K562 (cell line): ENCODE measurements at regions not wholly inside any gene's neighbourhood (a gene's known extent, or its start where the extent isn't known, plus 50 kb on each side); places are given as distances from the start of the nearest gene placed in this dataset.

Experiments
- ATAC-seq: fragments of 200-7000 bp; cut with Tn5 transposase; 3 replicates; pipeline ENCODE4 v1.9.1; 2020; ENCODE audit warnings: moderate library complexity
- BruUV-seq: library from RNA; stranded (reverse); fragments of 400-500 nt; replicated peaks from 2 replicates; lab custom pipeline; 2021; lab: Mats Ljungman, UMichigan
- CTCF ChIA-PET: fragments of 300-600 bp; formaldehyde crosslinking; extraction: SDS; loops from one replicate; lab custom pipeline; 2021; ENCODE audit warnings: low intra/inter-chr PET ratio; lab: Yijun Ruan, JAX
- POLR2A ChIA-PET: fragments of 300-600, 350-650 bp; sonication (Branson Sonifier 250); formaldehyde crosslinking; extraction: SDS; loops from one replicate; lab custom pipeline; 2021; ENCODE audit warnings: antibody characterized with exemption, inconsistent platforms; lab: Yijun Ruan, JAX
- DNase-seq, 4 experiments: peaks; one replicate each; pipeline versions ENCODE4 v3.0.0 to v3.0.0-alpha.2; 2011 to 2018; ENCODE audit warnings: low spot score in 3 of 4, mixed read lengths in 3 of 4; ENCODE audit errors: extremely low read depth in 1 of 4
- FAIRE-seq: peaks from 2 replicates; lab custom pipeline; 2011; peaks lifted over from hg19 to GRCh38; lab: Jason Lieb, UNC
- H2AFZ ChIP-seq: 2 replicates; pipeline ENCODE4 v1.6.0; 2011; ENCODE audit warnings: low read depth, low read length, control low read depth, inconsistent platforms
- H3K27ac ChIP-seq: fragments of 200-600 bp; 3 replicates; pipeline ENCODE4 v1.8.0; 2011; ENCODE audit warnings: low read depth, mild to moderate bottlenecking, control low read depth, inconsistent platforms, low read length, moderate library complexity, mixed read lengths; ENCODE audit errors: extremely low read depth
- H3K27me3 ChIP-seq, 2 experiments: fragments of 300-600 bp in 1 of 2; 2 replicates in 1 of 2; 3 replicates in 1 of 2; pipeline versions ENCODE4 v1.6.0 to v1.8.0; 2011; ENCODE audit warnings: inconsistent platforms in 2 of 2, low read length in 2 of 2, mild to moderate bottlenecking in 1 of 2, mixed read lengths in 1 of 2, moderate library complexity in 1 of 2; ENCODE audit not compliant: control insufficient read depth in 2 of 2, insufficient read depth in 2 of 2
- H3K36me3 ChIP-seq: fragments of 300-600 bp; 3 replicates; pipeline ENCODE4 v1.8.0; 2011; ENCODE audit warnings: mild to moderate bottlenecking, low read length, inconsistent platforms; ENCODE audit not compliant: control insufficient read depth, insufficient read depth
- H3K4me1 ChIP-seq, 2 experiments: fragments of 200-600 bp in 1 of 2; replicated peaks in 1 of 2; 2 replicates in 1 of 2; 3 replicates in 1 of 2; pipeline versions ENCODE4 v1.5.1 to v1.8.0; 2011; ENCODE audit warnings: inconsistent platforms in 2 of 2, low read length in 2 of 2, mild to moderate bottlenecking in 1 of 2, mixed read lengths in 1 of 2, moderate library complexity in 1 of 2; ENCODE audit not compliant: control insufficient read depth in 2 of 2, insufficient read depth in 2 of 2
- H3K4me2 ChIP-seq: 2 replicates; pipeline ENCODE4 v1.6.1; 2011; ENCODE audit warnings: low read length, control low read depth, inconsistent platforms, mixed read lengths; ENCODE audit not compliant: insufficient read depth
- H3K4me3 ChIP-seq: fragments of 200-600 bp; sonication (generic), shearing (Covaris generic); 2 replicates; pipeline ENCODE4 v1.5.1; 2016; ENCODE audit warnings: control low read depth, inconsistent platforms
- H3K79me2 ChIP-seq: fragments of 200-600 bp; 3 replicates; pipeline ENCODE4 v1.8.0; 2011; ENCODE audit warnings: low read length, inconsistent platforms; ENCODE audit not compliant: control insufficient read depth, insufficient read depth
- H3K9ac ChIP-seq, 2 experiments: 2 replicates each; pipeline versions ENCODE4 v1.6.0 to v1.6.1; 2011; ENCODE audit warnings: low read depth in 2 of 2, low read length in 2 of 2, control low read depth in 1 of 2, inconsistent platforms in 1 of 2, mild to moderate bottlenecking in 1 of 2, mixed read lengths in 1 of 2; ENCODE audit not compliant: insufficient read depth in 1 of 2
- H3K9me1 ChIP-seq: one replicate; pipeline ENCODE4 v1.6.0; 2011; ENCODE audit warnings: inconsistent platforms, mild to moderate bottlenecking, low read length, moderate library complexity; ENCODE audit not compliant: control insufficient read depth, insufficient read depth
- H3K9me3 ChIP-seq: replicated peaks from 2 replicates; pipeline ENCODE4 v1.5.1; 2011; ENCODE audit warnings: low read depth, low read length, inconsistent platforms; ENCODE audit not compliant: control insufficient read depth, insufficient read depth
- H4K20me1 ChIP-seq: replicated peaks from 2 replicates; pipeline ENCODE4 v1.6.1; 2011; ENCODE audit warnings: low read length, inconsistent platforms, mixed read lengths; ENCODE audit not compliant: control insufficient read depth, insufficient read depth
- CXXC5 ChIP-seq: fragments of 250-450 bp; sonication (Bioruptor Pico); IDR thresholded peaks from 2 replicates; pipeline ENCODE4 v1.8.0; 2022; ENCODE audit warnings: inconsistent platforms, mild to moderate bottlenecking, moderate library complexity
- GTF2B ChIP-seq: IDR thresholded peaks from 2 replicates; pipeline ENCODE4 v1.6.1; 2011; ENCODE audit not compliant: insufficient read length; ENCODE audit errors: extremely low read depth
- HDAC2 ChIP-seq: fragments of 450-650 bp; IDR thresholded peaks from 2 replicates; pipeline ENCODE4 v1.6.1; 2016; ENCODE audit warnings: mild to moderate bottlenecking
- PPARD ChIP-seq: fragments of 250-450 bp; sonication (Bioruptor Pico); IDR thresholded peaks from 2 replicates; pipeline ENCODE4 v1.8.0; 2022; ENCODE audit warnings: inconsistent platforms, mild to moderate bottlenecking, moderate library complexity
- RERE ChIP-seq: sonication (generic); formaldehyde crosslinking; IDR thresholded peaks from 2 replicates; pipeline ENCODE4 v1.8.0; 2023; ENCODE audit warnings: missing genetic modification reagents, mild to moderate bottlenecking, borderline replicate concordance
- SUPT5H ChIP-seq: fragments of 450-650 bp; IDR thresholded peaks from 2 replicates; pipeline ENCODE4 v1.6.1; 2016
- TCF7 ChIP-seq: sonication (generic); IDR thresholded peaks from 2 replicates; pipeline ENCODE4 v1.6.1; 2016; ENCODE audit warnings: antibody characterized with exemption, borderline replicate concordance
- ZNF766 ChIP-seq: fragments of 200-800 bp; sonication (Bioruptor generic); conservative IDR thresholded peaks from 2 replicates; pipeline ENCODE4 v1.6.1; 2016; ENCODE audit warnings: missing genetic modification characterization, missing compliant biosample characterization
- WGBS: fragments of 100-300 bp; shearing (Covaris generic); methylation state at CpG from one replicate; pipeline ENCODE4 v1.1.6; 2016; ENCODE audit warnings: low coverage, mixed read lengths; ENCODE audit not compliant: insufficient coverage; ENCODE audit errors: missing lambda C conversion rate; 5-methylcytosine and 5-hydroxymethylcytosine counted together
- in situ Hi-C: fragments of 300-500 bp; cut with MboI; formaldehyde crosslinking; loops from 4 replicates; pipeline ENCODE4 v1.15.0; 2018; ENCODE audit warnings: inconsistent platforms, mixed read lengths
- intact Hi-C: fragments of 100-400 bp; cut with micrococcal nuclease; formaldehyde crosslinking; loops from 2 replicates; pipeline ENCODE4 v1.14.2; 2022

GRCh38 chr20:10922941-10923340 lies 249.1 kb upstream of the JAG1 start:
- Histone ChIP-seq H3K36me3 (no peaks in the 10 kb centered on the region), H4K20me1 (no peaks in the 10 kb centered on the region), H3K9me1 (no peaks in the 10 kb centered on the region), H3K27ac (no peak overlapping the region), H3K79me2 (no peaks in the 10 kb centered on the region), H3K27me3 (no peaks in the 10 kb centered on the region), H2AFZ (no peak overlapping the region), H3K9ac (no peak overlapping the region), H3K4me1 (no peaks in the 10 kb centered on the region), H3K9me3 (no peaks in the 10 kb centered on the region), H3K4me2 (no peak overlapping the region), H3K4me3 (no peak overlapping the region)
- ChIA-PET POLR2A (no interaction called here), CTCF (no interaction called here)
- WGBS = 1% methylated on average over 6 of the region's 6 CpGs
- TF ChIP-seq PPARD (CRISPR knock-in tag) (no peak), GTF2B (no peak), TCF7 (no peak), CXXC5 (no peak), SUPT5H (no peak), ZNF766 (CRISPR knock-in tag) (no peak), HDAC2 (no peak), RERE (CRISPR knock-in tag) (no peak)
- DNase-seq (no peak), ATAC-seq (no peak), FAIRE-seq (no peak)
- BruUV-seq = no TSS peak
- in situ Hi-C loops = no loop called here
- intact Hi-C loops = no loop called here
